ENCODE measurements at regions not wholly inside any gene's neighbourhood (a gene's known extent, or its start where the extent isn't known, plus 50 kb on each side); places are given as distances from the start of the nearest gene placed in this dataset.

DNA sequence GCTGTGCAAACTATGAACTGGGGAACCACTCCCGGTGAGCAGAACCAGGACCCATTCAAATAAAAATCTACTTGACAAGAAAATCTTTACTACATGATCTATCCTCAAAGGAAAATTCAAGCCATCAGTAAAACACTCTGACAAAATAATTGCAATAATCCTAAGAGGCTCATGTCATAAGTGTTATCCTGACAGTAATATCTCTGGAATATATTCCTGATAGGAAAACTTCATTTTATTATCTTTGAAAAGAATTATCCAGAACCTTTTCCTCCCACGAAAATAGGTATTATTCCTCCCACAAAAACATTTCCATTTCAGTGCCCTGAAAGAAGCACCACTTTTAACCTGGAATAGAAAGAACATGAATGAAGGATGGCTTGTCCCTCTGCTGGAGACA lies 357.7 kb upstream of the PCDH7 start:
- DNase-seq (ENCODE audit: low spot score) (no peak), ATAC-seq (no peak)
- Mint-ChIP-seq H3K27me3 (ENCODE audit: insufficient read depth, low read depth, poor library complexity) (peaks cover 6% of the 10 kb centered on the region), H3K36me3 (ENCODE audit: low read depth) (no peaks in the 10 kb centered on the region; the same call in 1 of the 3 replicates), H3K9me3 (no peaks in the 10 kb centered on the region), H3K27ac (no peak overlapping the region), H3K4me3 (no peak overlapping the region), H3K4me1 (no peaks in the 10 kb centered on the region)
- Histone ChIP-seq H3K9me2 (ENCODE audit: insufficient read depth) (no peaks in the 10 kb centered on the region), H3K36me3 (ENCODE audit: insufficient read depth) (no peaks in the 10 kb centered on the region), H3F3A (replicated peaks; ENCODE audit: low read depth) (no peaks in the 10 kb centered on the region), H3K4me1 (ENCODE audit: insufficient read depth) (no peaks in the 10 kb centered on the region), H3K79me2 (replicated peaks; ENCODE audit: insufficient read depth) (no peaks in the 10 kb centered on the region), H3K27me3 (ENCODE audit: insufficient read depth) (no peaks in the 10 kb centered on the region), H2AFZ (no peak overlapping the region), H3K27ac (ENCODE audit: low read depth) (no peak overlapping the region), H4K20me1 (replicated peaks; ENCODE audit: insufficient read depth) (no peaks in the 10 kb centered on the region), H3K4me2 (no peak overlapping the region), H3K4me3 (no peak overlapping the region)
- TF ChIP-seq, protein P1, sequence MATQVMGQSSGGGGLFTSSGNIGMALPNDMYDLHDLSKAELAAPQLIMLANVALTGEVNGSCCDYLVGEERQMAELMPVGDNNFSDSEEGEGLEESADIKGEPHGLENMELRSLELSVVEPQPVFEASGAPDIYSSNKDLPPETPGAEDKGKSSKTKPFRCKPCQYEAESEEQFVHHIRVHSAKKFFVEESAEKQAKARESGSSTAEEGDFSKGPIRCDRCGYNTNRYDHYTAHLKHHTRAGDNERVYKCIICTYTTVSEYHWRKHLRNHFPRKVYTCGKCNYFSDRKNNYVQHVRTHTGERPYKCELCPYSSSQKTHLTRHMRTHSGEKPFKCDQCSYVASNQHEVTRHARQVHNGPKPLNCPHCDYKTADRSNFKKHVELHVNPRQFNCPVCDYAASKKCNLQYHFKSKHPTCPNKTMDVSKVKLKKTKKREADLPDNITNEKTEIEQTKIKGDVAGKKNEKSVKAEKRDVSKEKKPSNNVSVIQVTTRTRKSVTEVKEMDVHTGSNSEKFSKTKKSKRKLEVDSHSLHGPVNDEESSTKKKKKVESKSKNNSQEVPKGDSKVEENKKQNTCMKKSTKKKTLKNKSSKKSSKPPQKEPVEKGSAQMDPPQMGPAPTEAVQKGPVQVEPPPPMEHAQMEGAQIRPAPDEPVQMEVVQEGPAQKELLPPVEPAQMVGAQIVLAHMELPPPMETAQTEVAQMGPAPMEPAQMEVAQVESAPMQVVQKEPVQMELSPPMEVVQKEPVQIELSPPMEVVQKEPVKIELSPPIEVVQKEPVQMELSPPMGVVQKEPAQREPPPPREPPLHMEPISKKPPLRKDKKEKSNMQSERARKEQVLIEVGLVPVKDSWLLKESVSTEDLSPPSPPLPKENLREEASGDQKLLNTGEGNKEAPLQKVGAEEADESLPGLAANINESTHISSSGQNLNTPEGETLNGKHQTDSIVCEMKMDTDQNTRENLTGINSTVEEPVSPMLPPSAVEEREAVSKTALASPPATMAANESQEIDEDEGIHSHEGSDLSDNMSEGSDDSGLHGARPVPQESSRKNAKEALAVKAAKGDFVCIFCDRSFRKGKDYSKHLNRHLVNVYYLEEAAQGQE (IDR thresholded peaks at IDR 0.05; ENCODE audit: unreplicated experiment): no peak
- TF ChIP-seq ZNF331 (CRISPR knock-in tag; IDR thresholded peaks at IDR 0.05; ENCODE audit: low read depth) (no peak), EZH2 (IDR thresholded peaks at IDR 0.05; ENCODE audit: low read depth, unreplicated experiment) (no peak), NANOG (IDR thresholded peaks at IDR 0.05; ENCODE audit: borderline replicate concordance) (no peak), EZH2phosphoT487 (IDR thresholded peaks at IDR 0.05; ENCODE audit: unreplicated experiment) (no peak), ZNF114 (CRISPR knock-in tag; IDR thresholded peaks at IDR 0.05) (no peak), POLR2AphosphoS5 (IDR thresholded peaks at IDR 0.05; ENCODE audit: low read depth) (no peak), CREB1 (CRISPR knock-in tag; IDR thresholded peaks at IDR 0.05; ENCODE audit: low read depth) (no peak)
- TF ChIP-seq, protein P2, sequence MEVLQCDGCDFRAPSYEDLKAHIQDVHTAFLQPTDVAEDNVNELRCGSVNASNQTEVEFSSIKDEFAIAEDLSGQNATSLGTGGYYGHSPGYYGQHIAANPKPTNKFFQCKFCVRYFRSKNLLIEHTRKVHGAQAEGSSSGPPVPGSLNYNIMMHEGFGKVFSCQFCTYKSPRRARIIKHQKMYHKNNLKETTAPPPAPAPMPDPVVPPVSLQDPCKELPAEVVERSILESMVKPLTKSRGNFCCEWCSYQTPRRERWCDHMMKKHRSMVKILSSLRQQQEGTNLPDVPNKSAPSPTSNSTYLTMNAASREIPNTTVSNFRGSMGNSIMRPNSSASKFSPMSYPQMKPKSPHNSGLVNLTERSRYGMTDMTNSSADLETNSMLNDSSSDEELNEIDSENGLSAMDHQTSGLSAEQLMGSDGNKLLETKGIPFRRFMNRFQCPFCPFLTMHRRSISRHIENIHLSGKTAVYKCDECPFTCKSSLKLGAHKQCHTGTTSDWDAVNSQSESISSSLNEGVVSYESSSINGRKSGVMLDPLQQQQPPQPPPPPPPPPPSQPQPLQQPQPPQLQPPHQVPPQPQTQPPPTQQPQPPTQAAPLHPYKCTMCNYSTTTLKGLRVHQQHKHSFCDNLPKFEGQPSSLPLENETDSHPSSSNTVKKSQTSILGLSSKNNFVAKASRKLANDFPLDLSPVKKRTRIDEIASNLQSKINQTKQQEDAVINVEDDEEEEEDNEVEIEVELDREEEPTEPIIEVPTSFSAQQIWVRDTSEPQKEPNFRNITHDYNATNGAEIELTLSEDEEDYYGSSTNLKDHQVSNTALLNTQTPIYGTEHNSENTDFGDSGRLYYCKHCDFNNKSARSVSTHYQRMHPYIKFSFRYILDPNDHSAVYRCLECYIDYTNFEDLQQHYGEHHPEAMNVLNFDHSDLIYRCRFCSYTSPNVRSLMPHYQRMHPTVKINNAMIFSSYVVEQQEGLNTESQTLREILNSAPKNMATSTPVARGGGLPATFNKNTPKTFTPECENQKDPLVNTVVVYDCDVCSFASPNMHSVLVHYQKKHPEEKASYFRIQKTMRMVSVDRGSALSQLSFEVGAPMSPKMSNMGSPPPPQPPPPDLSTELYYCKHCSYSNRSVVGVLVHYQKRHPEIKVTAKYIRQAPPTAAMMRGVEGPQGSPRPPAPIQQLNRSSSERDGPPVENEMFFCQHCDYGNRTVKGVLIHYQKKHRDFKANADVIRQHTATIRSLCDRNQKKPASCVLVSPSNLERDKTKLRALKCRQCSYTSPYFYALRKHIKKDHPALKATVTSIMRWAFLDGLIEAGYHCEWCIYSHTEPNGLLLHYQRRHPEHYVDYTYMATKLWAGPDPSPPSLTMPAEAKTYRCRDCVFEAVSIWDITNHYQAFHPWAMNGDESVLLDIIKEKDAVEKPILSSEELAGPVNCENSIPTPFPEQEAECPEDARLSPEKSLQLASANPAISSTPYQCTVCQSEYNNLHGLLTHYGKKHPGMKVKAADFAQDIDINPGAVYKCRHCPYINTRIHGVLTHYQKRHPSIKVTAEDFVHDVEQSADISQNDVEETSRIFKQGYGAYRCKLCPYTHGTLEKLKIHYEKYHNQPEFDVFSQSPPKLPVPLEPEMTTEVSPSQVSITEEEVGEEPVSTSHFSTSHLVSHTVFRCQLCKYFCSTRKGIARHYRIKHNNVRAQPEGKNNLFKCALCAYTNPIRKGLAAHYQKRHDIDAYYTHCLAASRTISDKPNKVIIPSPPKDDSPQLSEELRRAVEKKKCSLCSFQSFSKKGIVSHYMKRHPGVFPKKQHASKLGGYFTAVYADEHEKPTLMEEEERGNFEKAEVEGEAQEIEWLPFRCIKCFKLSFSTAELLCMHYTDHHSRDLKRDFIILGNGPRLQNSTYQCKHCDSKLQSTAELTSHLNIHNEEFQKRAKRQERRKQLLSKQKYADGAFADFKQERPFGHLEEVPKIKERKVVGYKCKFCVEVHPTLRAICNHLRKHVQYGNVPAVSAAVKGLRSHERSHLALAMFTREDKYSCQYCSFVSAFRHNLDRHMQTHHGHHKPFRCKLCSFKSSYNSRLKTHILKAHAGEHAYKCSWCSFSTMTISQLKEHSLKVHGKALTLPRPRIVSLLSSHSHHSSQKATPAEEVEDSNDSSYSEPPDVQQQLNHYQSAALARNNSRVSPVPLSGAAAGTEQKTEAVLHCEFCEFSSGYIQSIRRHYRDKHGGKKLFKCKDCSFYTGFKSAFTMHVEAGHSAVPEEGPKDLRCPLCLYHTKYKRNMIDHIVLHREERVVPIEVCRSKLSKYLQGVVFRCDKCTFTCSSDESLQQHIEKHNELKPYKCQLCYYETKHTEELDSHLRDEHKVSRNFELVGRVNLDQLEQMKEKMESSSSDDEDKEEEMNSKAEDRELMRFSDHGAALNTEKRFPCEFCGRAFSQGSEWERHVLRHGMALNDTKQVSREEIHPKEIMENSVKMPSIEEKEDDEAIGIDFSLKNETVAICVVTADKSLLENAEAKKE (CRISPR knock-in tag; IDR thresholded peaks at IDR 0.05): no peak
- TF ChIP-seq, protein P3, sequence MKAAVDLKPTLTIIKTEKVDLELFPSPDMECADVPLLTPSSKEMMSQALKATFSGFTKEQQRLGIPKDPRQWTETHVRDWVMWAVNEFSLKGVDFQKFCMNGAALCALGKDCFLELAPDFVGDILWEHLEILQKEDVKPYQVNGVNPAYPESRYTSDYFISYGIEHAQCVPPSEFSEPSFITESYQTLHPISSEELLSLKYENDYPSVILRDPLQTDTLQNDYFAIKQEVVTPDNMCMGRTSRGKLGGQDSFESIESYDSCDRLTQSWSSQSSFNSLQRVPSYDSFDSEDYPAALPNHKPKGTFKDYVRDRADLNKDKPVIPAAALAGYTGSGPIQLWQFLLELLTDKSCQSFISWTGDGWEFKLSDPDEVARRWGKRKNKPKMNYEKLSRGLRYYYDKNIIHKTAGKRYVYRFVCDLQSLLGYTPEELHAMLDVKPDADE (IDR thresholded peaks at IDR 0.05): no peak
